Left ventricle myocardium inferior (tissue), 1 donor: ENCODE measurements at regions not wholly inside any gene's neighbourhood (a gene's known extent, or its start where the extent isn't known, plus 50 kb on each side); places are given as distances from the start of the nearest gene placed in this dataset.

Experiments
- DNase-seq: peaks from one replicate; pipeline ENCODE4 v3.0.0-alpha.2; 2020
- H3K27ac ChIP-seq: fragments of 200-600 bp; replicated peaks from 2 replicates; pipeline ENCODE4 v1.8.0; 2021
- H3K27me3 ChIP-seq: fragments of 200-600 bp; 2 replicates; pipeline ENCODE4 v1.8.0; 2021; ENCODE audit warnings: low read depth
- H3K36me3 ChIP-seq: fragments of 200-600 bp; 2 replicates; pipeline ENCODE4 v1.8.0; 2021
- H3K4me1 ChIP-seq: fragments of 200-600 bp; 2 replicates; pipeline ENCODE4 v1.8.0; 2021
- H3K4me3 ChIP-seq: fragments of 200-600 bp; 2 replicates; pipeline ENCODE4 v1.8.0; 2021; ENCODE audit warnings: mild to moderate bottlenecking, moderate library complexity
- H3K9me3 ChIP-seq: fragments of 200-600 bp; replicated peaks from 2 replicates; pipeline ENCODE4 v1.8.0; 2021
- CTCF ChIP-seq: fragments of 200-600 bp; IDR thresholded peaks from 2 replicates; pipeline ENCODE4 v1.8.0; 2021; ENCODE audit warnings: antibody characterized with exemption, mild to moderate bottlenecking, borderline replicate concordance
- intact Hi-C: fragments of 100-400 bp; cut with micrococcal nuclease; formaldehyde crosslinking; loops from one replicate; pipeline ENCODE4 v1.11.0; 2022
- donor health status: DM: no; HTN: yes; CAD: no; lungs with severe emphysema.

- Histone ChIP-seq H3K9me3 (no peaks in the 10 kb centered on the region), H3K36me3 (no peaks in the 10 kb centered on the region), H3K4me1 (peaks cover 37% of the 10 kb centered on the region), H3K27me3 (no peaks in the 10 kb centered on the region), H3K27ac (no peak overlapping the region), H3K4me3 (no peak overlapping the region)
- no peak for TF ChIP-seq CTCF
- intact Hi-C loops, result no loop called here
- no peak for DNase-seq
These were observed 288.8 kb downstream of the HAPSTR1 start for GRCh38 chr16:9380221-9380620.

- intact Hi-C loops, result no loop called here
- no peaks in the 10 kb centered on the region for H3K27me3 ChIP-seq
- no peaks in the 10 kb centered on the region for H3K9me3 ChIP-seq
- DNase-seq, result no peak
- H3K4me3 ChIP-seq, result no peak overlapping the region
- peaks cover 37% of the 10 kb centered on the region for H3K4me1 ChIP-seq
- no peaks in the 10 kb centered on the region for H3K36me3 ChIP-seq
- no peak for TF ChIP-seq CTCF
- no peak overlapping the region for H3K27ac ChIP-seq
These were observed 290.0 kb downstream of the HAPSTR1 start for GRCh38 chr16:9381399-9381798.

- peaks cover 36% of the 10 kb centered on the region for H3K4me1 ChIP-seq
These were observed 290.5 kb downstream of the HAPSTR1 start for GRCh38 chr16:9381905-9382304.

GRCh38 chr16:9383281-9383680, 291.8 kb downstream of the HAPSTR1 start:
- Histone ChIP-seq H3K9me3 (peaks cover 11% of the 10 kb centered on the region), H3K4me3 (no peak overlapping the region), H3K4me1 (peaks cover 25% of the 10 kb centered on the region), H3K36me3 (no peaks in the 10 kb centered on the region), H3K27me3 (no peaks in the 10 kb centered on the region), H3K27ac (no peak overlapping the region)
- intact Hi-C loops, result no loop called here
- TF ChIP-seq CTCF, result no peak
- DNase-seq, result no peak

More at GRCh38 chr16:9381905-9382304, 290.5 kb downstream of the HAPSTR1 start:
- H3K4me3 ChIP-seq, result no peak overlapping the region
- no peaks in the 10 kb centered on the region for H3K27me3 ChIP-seq
- TF ChIP-seq CTCF, result no peak
- no peak for DNase-seq
- H3K9me3 ChIP-seq, result no peaks in the 10 kb centered on the region
- H3K36me3 ChIP-seq, result no peaks in the 10 kb centered on the region
- no peak overlapping the region for H3K27ac ChIP-seq
- intact Hi-C loops, result no loop called here

- Histone ChIP-seq H3K36me3 (no peaks in the 10 kb centered on the region), H3K27me3 (no peaks in the 10 kb centered on the region), H3K4me1 (peaks cover 17% of the 10 kb centered on the region), H3K27ac (no peak overlapping the region), H3K4me3 (no peak overlapping the region), H3K9me3 (peaks cover 15% of the 10 kb centered on the region)
- no peak for TF ChIP-seq CTCF
- intact Hi-C loops, result no loop called here
- DNase-seq, result no peak
These were observed 292.7 kb downstream of the HAPSTR1 start for GRCh38 chr16:9384141-9384540.
